ENCODE measurements at regions not wholly inside any gene's neighbourhood (a gene's known extent, or its start where the extent isn't known, plus 50 kb on each side); places are given as distances from the start of the nearest gene placed in this dataset.

- no peak for DNase-seq (ENCODE audit: low read depth, low spot score)
- H3K4me3 ChIP-seq (ENCODE audit: low read depth, low read length) = no peak overlapping the region
- ChIA-PET CTCF (no interaction called here), POLR2A (no interaction called here)
- TF ChIP-seq CTCF (IDR thresholded peaks at IDR 0.05; ENCODE audit: insufficient read depth, low read length, missing control alignments) = no peak
Observed at GRCh38 chr1:187168297-187168696, 339.5 kb downstream of the PLA2G4A start.

GRCh38 chr1:187185389-187185788 lies 356.6 kb downstream of the PLA2G4A start:
- CTCF ChIA-PET = no interaction called here

GRCh38 chr1:187197685-187198084 lies 368.9 kb downstream of the PLA2G4A start:
- DNase-seq (ENCODE audit: low read depth, low spot score) = no peak
- POLR2A ChIA-PET = no interaction called here
- CTCF ChIA-PET = no interaction called here
- H3K4me3 ChIP-seq (ENCODE audit: low read depth, low read length) = no peak overlapping the region
- no peak for TF ChIP-seq CTCF (IDR thresholded peaks at IDR 0.05; ENCODE audit: insufficient read depth, low read length, missing control alignments)

More at GRCh38 chr1:187185389-187185788, 356.6 kb downstream of the PLA2G4A start:
- DNase-seq (ENCODE audit: low read depth, low spot score) = no peak
- TF ChIP-seq CTCF (IDR thresholded peaks at IDR 0.05; ENCODE audit: insufficient read depth, low read length, missing control alignments) = no peak
- POLR2A ChIA-PET = no interaction called here
- no peak overlapping the region for H3K4me3 ChIP-seq (ENCODE audit: low read depth, low read length)

GRCh38 chr1:187203257-187203656 lies 374.5 kb downstream of the PLA2G4A start:
- H3K4me3 ChIP-seq (ENCODE audit: low read depth, low read length) = no peak overlapping the region
- no peak for TF ChIP-seq CTCF (IDR thresholded peaks at IDR 0.05; ENCODE audit: insufficient read depth, low read length, missing control alignments)
- CTCF ChIA-PET = no interaction called here
- POLR2A ChIA-PET = no interaction called here
- DNase-seq (ENCODE audit: low read depth, low spot score) = no peak

- no peak for DNase-seq (ENCODE audit: low read depth, low spot score)
- POLR2A ChIA-PET = no interaction called here
- no peak overlapping the region for H3K4me3 ChIP-seq (ENCODE audit: low read depth, low read length)
- TF ChIP-seq CTCF (IDR thresholded peaks at IDR 0.05; ENCODE audit: insufficient read depth, low read length, missing control alignments) = no peak
- CTCF ChIA-PET = no interaction called here
Observed at GRCh38 chr1:187212377-187212776, 383.6 kb downstream of the PLA2G4A start.

GRCh38 chr1:187226396-187226795 lies 397.6 kb downstream of the PLA2G4A start:
- no peak for DNase-seq (ENCODE audit: low read depth, low spot score)
- H3K4me3 ChIP-seq (ENCODE audit: low read depth, low read length) = no peak overlapping the region
- ChIA-PET POLR2A (no interaction called here), CTCF (no interaction called here)
- no peak for TF ChIP-seq CTCF (IDR thresholded peaks at IDR 0.05; ENCODE audit: insufficient read depth, low read length, missing control alignments)
